Myocyte (in vitro differentiated cells): ENCODE measurements at regions not wholly inside any gene's neighbourhood (a gene's known extent, or its start where the extent isn't known, plus 50 kb on each side); places are given as distances from the start of the nearest gene placed in this dataset.
"Not testable (repeated sequence)": the region's sequence is repeated elsewhere in the genome, so short reads cannot be mapped to it uniquely, and the experiment has no call there.

ENCODE experiments used
- DNase-seq: peaks from one replicate; pipeline ENCODE4 v3.0.0-alpha.2; 2012; ENCODE audit warnings: low read depth

DNA sequence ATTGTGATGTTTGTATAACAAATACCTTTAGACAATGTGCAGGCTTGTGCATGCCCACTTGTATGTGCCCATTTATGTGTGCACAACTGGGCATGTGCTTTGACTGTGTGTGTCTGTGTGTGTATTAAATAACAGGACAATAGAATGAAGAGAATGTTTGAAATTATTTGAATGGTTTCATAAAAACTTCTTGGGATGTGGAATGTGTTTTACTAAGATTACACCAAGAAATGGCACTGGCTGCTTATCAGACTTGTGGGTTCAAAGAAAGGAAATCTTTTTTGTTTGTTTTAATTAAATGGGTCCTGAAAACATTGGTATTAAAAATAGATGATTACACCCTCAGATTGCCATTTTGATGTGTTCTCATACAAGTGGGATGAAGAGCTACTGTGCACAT is 191.6 kb upstream of the CCN2 start:
- no peak for DNase-seq

DNA sequence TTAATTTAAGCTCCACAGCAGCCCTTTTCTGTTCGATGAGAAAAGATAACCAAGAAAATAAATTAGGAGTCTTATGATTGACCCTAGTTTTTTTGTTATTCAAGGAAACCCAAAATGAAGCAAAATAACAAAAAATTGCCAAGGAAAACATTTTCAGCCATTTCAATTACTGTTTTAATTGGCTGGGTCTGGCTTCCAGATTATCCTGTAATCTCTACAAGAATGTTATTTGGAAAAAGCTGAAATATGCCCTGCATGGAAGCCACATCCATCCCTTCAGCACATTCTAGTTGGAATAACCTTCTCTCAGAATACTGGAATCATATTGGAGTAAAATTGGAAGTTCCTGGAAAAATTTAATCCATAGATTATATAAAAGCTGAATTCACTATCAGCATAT is 191.1 kb upstream of the CCN2 start:
- no peak for DNase-seq

- peak; percentile 83 for DNase-seq
Measured at GRCh38 chr6:132140189-132140588, 189.0 kb upstream of the CCN2 start.

GRCh38 chr6:132139611-132140010 is 188.4 kb upstream of the CCN2 start:
- no peak for DNase-seq

- DNase-seq = peak; percentile 41
Measured at GRCh38 chr6:132136981-132137380, 185.8 kb upstream of the CCN2 start.

DNA sequence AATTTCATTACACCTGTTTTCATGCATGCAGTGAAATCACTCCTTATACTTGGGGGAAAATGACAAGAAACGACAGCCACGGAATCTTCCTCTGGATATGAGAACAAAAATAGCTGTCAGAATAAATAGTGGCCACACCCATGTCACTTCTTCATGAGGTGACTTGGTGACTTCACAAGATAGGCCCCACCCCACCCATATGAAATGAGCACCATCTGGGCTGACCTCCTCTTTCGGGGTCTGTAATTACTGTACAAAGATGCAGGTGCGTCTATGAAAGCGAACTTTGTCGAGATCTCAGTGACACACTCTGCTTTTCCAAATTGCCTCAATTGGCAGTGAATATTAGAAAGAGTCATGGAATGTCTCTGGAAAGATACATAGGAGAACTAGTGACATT is 184.2 kb upstream of the CCN2 start:
- no peak for DNase-seq

DNA sequence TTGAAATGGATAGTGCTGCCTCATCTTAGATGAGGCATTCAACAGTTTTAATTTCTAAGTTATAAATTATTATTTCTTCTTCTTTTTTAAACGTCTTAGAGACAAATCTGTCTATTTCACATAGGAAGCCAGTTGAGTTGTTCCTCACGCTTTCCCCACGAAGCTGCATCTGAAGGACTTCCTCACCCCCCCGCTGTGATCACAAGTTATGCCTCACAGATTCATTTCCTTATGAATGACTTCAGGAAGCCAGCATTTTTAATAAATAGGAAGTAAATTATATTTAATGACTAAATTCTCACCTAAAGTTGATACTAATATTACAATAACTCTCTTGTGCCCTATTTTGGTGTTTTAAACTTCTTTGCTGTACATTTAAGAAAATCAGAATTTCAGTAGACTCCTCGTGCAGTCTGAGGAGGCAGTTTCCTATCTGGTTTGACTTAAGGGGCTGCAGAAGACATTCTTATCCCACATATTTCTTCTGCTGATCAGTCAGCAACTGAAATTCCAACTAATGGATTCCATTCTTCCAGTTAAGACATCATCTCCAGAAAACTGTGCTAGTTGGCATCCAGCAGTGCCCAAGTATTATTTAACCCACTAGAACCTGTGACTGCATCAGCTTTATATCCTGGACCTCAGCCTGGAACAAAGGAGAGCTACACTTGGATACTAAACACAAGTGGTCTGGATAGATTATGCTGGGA is 182.7 kb upstream of the CCN2 start:
- DNase-seq = no peak

DNA sequence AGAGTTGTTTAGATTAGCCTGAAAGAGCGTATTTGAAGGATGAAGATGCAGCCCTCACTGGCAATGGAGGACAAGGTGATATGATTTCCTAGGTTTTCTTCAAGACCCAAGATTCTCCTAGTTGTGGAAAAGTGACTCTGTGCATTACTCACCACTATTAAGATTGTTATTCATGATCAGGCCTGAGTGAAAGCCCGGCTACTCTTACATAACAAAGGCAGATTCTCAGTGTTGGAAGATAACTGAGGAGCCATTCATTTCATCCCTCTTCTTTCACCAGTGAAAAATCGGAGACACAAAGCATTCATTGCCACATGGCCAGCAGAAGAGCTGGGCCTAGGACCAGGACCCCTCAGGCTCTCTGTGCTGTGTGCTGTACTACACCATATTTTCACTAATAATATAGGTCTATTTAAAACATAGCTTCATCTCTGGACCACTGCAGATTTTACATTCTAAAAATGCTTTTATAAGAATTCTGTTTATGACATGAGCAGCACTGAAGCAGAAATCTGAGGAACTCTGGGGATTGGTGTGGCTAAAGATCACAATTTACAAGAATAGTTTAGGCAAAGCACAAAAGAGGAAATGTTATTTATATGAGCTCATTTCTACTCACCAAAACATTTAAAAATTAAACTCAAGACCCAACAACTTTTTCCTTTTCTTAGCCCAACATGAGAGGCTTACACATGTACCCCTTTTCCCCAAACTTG is 181.9 kb upstream of the CCN2 start:
- peak; percentile 41 for DNase-seq

GRCh38 chr6:132132422-132132821 is 181.2 kb upstream of the CCN2 start:
- peak; percentile 75 for DNase-seq

DNA sequence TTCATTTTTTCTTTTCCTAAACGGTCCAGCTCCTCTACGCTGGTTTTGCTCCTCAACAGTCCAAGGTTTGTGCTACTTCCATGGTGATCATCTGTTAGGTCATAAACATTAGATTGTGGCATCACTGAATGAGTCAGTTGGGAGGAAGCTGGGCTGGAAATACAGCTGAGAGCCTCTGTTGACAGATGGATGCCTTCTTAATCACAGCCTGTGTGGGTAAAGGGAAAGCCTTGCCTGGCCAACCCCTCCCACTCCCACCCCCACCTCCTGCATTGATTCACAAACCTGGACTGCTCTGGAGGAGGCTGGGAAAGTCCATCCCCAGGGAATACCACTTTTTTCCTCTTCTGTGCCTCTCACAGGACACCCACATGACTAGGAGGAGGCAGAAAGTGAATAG is 180.6 kb upstream of the CCN2 start:
- DNase-seq = peak; percentile 99

DNA sequence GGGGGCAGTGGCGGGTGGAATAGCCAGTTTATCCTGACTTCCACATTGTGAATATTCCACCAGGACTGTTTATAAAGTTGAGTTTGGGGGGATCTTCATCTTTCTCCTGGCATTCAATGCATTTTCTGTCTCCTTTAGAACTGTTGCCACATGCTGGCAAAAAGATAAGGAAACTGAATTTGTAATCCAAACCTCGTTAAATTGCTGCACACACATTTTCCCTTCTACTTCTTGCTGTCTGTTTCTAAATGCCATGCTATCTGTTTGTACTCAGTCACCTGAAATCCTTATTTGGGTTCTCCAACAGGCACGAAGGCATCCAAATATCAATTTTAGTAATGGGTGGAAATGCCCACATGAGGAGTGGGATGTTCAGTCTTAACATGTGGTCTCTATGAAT is 180.2 kb upstream of the CCN2 start:
- DNase-seq = no peak

DNA sequence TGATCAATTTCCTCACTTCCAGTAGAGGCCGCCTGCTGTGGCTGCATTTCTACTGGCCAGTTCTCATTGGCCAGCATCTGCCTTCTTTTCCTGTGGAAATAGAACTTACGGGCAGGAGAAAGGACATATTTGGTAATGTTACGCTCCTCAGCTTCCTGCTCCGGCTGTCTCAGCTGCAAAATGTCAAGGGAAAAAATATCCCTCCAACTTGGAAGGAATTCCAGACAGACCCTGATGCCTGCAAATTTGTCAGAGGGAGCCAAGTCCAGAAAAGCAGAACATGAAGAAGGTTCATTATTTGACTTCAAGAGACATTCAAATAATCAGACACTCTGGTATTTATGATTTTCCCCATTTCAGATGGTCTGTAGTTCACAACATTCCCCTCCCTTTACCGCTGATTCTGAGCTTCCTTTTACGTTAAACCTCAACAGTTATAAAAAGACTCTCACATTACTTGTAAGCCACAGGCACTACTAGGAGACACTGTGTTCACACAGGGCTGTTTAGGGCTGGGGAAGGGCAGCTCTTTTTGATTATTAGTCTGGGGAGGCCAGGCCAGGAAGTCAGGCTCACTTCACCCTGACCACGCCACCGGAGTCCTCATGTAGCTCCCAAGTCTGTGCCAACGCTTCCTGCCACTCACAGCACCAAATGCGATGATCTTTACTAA is 179.6 kb upstream of the CCN2 start:
- peak; percentile 85 for DNase-seq

- no peak for DNase-seq
Measured at GRCh38 chr6:132128424-132128823, 177.3 kb upstream of the CCN2 start.

- no peak for DNase-seq
Measured at GRCh38 chr6:132126150-132126549, 175.0 kb upstream of the CCN2 start.

GRCh38 chr6:132122871-132123270 is 171.7 kb upstream of the CCN2 start:
- DNase-seq = peak; percentile 38

GRCh38 chr6:132122176-132122575 is 171.0 kb upstream of the CCN2 start:
- no peak for DNase-seq

DNA sequence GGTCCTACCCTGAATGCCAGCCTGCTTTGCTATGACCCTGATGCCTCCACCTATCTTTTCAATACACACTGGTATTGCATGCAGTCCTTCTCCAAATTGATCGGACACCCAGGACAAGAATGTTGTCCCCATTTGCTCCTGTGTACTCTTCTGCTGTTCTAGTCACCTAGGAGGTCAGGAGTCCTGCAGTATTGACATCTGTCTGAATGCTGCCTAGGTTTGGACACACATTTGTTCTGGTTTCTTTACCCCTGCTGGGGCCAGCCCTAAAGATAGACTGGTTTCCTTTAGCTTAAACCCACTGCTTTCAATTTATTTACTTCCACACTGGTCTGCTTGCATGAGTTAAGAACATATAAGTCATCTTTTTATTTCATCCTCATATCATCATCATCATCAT is 167.0 kb upstream of the CCN2 start:
- DNase-seq = no peak

- no peak for DNase-seq
Measured at GRCh38 chr6:132115714-132116366, 164.7 kb upstream of the CCN2 start.

GRCh38 chr6:132114201-132114825 is 163.1 kb upstream of the CCN2 start:
- no peak for DNase-seq

GRCh38 chr6:132109752-132110151 is 158.6 kb upstream of the CCN2 start:
- DNase-seq = not testable (repeated sequence)

- DNase-seq = no peak
Measured at GRCh38 chr6:132107896-132108295, 156.7 kb upstream of the CCN2 start.
